Adrenal gland (tissue), 9 donors: ENCODE measurements at regions not wholly inside any gene's neighbourhood (a gene's known extent, or its start where the extent isn't known, plus 50 kb on each side); places are given as distances from the start of the nearest gene placed in this dataset.

ENCODE experiments used
- DNase-seq, 7 donors: peaks; one replicate each; pipeline ENCODE4 v3.0.0-alpha.2; 2019 to 2020
- H3K27ac ChIP-seq, 5 donors: fragments of 200-600 bp; sonication (generic) in 4 of 5; 1 replicate in 3 of 5; 2 replicates in 2 of 5; pipeline versions ENCODE4 v1.5.1 to v1.8.0; 2016 to 2020; ENCODE audit warnings: mild to moderate bottlenecking in 1 of 5
- H3K27me3 ChIP-seq: fragments of 200-600 bp; 2 replicates; pipeline ENCODE4 v1.8.0; 2021
- H3K36me3 ChIP-seq, 2 donors: fragments of 200-600 bp; replicated peaks in 1 of 2; 1 replicate in 1 of 2; 2 replicates in 1 of 2; pipeline versions ENCODE4 v1.5.1 to v1.8.0; 2018 to 2022
- H3K4me1 ChIP-seq, 2 donors: fragments of 200-600 bp; replicated peaks in 1 of 2; 1 replicate in 1 of 2; 2 replicates in 1 of 2; pipeline versions ENCODE4 v1.5.1 to v1.8.0; 2018 to 2021
- H3K4me3 ChIP-seq, 4 donors: fragments of 200-600 bp; sonication (generic) in 3 of 4; one replicate each; pipeline ENCODE4 v1.5.1; 2016 to 2018
- H3K9me3 ChIP-seq, 3 donors: fragments of 200-600 bp; sonication (generic) in 1 of 3; replicated peaks in 1 of 3; 1 replicate in 2 of 3; 2 replicates in 1 of 3; pipeline versions ENCODE4 v1.5.1 to v1.8.0; 2016 to 2021
- POLR2A ChIP-seq, 2 donors: fragments of 450-650 bp; IDR thresholded peaks; one replicate each; pipeline ENCODE4 v1.6.1; 2017; ENCODE audit warnings: antibody characterized with exemption in 2 of 2, mild to moderate bottlenecking in 2 of 2, moderate library complexity in 1 of 2
- WGBS, 4 donors: extraction: QIAGEN DNeasy Blood & Tissue Kit in 2 of 4; methylation state at CpG; one replicate each; pipeline versions ENCODE4 v1.1.5 to v1.1.7; 2013 to 2017; 5-methylcytosine and 5-hydroxymethylcytosine counted together
- intact Hi-C, 2 donors: fragments of 100-400 bp; cut with DNase I; formaldehyde crosslinking; loops; one replicate each; pipeline versions ENCODE4 v1.14.1 to v1.15.0; 2022 to 2023
- TF ChIP-seq, protein P1 (sequence below), 6 experiments: fragments of 450-650 bp in 4 of 6; fragments of 200-600 bp in 2 of 6; sonication (generic) in 1 of 6; IDR thresholded peaks; 1 replicate in 5 of 6; 2 replicates in 1 of 6; pipeline versions ENCODE4 v1.5.1 to v1.8.0; 2016 to 2021; ENCODE audit warnings: antibody characterized with exemption in 6 of 6, mild to moderate bottlenecking in 2 of 6, moderate library complexity in 1 of 6
- donor health status: healthy with polysubstance abuse.
- donor health status: Bipolar disorder and iron deficiency.
- donor health status: DM: yes; HTN: yes; CAD: no.
- donor health status: DM: no; HTN: no; CAD: no.
- donor health status: DM: no; HTN: no; CAD: no.

DNA sequence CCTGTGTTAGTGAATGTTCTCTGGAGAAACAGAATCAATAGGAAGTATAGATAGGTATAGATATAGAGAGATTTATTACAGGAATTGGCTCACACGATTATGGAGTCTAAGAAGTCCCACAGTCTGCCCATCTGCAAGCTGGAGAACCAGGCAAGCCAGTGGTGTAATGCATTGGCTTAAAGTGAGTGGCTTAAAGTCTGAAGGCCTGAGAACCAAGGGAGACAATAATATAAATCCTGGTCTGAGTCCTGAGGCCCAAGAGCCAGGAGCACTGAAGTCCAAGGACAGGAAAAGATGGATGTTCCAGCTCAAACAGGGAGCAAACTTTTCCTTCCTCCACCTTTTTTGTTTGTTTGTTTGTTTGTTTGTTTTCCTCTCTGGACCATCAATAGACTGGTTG is 131.2 kb upstream of the LRFN2 start:
- peaks cover 0 to 3% of the 10 kb centered on the region in 2 donors for H3K4me1 ChIP-seq
- no peaks in the 10 kb centered on the region for H3K9me3 ChIP-seq
- no peak for TF ChIP-seq POLR2A (IDR thresholded peaks at IDR 0.05)
- TF ChIP-seq, protein P1, sequence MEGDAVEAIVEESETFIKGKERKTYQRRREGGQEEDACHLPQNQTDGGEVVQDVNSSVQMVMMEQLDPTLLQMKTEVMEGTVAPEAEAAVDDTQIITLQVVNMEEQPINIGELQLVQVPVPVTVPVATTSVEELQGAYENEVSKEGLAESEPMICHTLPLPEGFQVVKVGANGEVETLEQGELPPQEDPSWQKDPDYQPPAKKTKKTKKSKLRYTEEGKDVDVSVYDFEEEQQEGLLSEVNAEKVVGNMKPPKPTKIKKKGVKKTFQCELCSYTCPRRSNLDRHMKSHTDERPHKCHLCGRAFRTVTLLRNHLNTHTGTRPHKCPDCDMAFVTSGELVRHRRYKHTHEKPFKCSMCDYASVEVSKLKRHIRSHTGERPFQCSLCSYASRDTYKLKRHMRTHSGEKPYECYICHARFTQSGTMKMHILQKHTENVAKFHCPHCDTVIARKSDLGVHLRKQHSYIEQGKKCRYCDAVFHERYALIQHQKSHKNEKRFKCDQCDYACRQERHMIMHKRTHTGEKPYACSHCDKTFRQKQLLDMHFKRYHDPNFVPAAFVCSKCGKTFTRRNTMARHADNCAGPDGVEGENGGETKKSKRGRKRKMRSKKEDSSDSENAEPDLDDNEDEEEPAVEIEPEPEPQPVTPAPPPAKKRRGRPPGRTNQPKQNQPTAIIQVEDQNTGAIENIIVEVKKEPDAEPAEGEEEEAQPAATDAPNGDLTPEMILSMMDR (IDR thresholded peaks at IDR 0.05) = no peak
- H3K4me3 ChIP-seq = no peak overlapping the region
- H3K36me3 ChIP-seq = no peaks in the 10 kb centered on the region
- no peaks in the 10 kb centered on the region for H3K27me3 ChIP-seq
- no peak overlapping the region for H3K27ac ChIP-seq
- no peak for DNase-seq
- WGBS, 4 donors = 65 to 88% (median 84%) methylated on average over 1 of the region's 1 CpG
- intact Hi-C loops = no loop called here

DNA sequence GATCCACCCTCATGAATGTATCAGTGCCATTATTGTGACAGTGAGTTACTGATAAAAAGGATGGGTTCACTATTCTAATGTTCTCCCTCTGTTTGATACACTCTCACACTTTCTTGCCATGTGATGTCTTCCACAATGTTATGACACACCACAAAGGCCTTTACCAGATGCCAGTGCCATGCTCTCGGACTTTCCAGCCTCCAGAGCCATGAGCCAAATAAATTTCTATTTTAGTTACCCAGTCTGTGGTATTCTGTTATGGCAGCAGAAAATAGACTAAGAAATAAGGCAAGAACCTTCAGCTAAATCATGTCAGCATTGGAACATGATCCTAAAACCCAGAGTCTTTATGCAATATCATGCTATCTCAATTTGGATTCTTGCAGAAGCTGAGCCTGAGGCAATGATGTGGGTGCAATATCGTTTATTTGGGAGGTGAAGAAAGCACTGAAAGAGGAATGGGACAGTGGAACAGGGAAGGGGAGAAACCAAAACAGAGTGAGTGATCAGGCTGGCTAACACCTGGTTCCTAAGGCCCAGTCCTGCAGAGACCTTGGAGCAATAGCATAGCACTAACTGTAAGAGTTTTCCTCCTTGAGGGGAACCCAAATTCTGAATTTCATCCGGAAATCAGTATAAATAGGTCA is 130.4 kb upstream of the LRFN2 start:
- 60 to 78% (median 70%) methylated on average over 3 of the region's 3 CpGs for WGBS, 4 donors
- Histone ChIP-seq H3K27ac (no peak overlapping the region), H3K36me3 (no peaks in the 10 kb centered on the region), H3K4me3 (no peak overlapping the region), H3K4me1 (peaks cover 0 to 3% of the 10 kb centered on the region in 2 donors), H3K27me3 (no peaks in the 10 kb centered on the region), H3K9me3 (no peaks in the 10 kb centered on the region)
- intact Hi-C loops = no loop called here
- DNase-seq = no peak
- TF ChIP-seq POLR2A (IDR thresholded peaks at IDR 0.05) = no peak
- TF ChIP-seq, protein P1 (IDR thresholded peaks at IDR 0.05) = no peak

DNA sequence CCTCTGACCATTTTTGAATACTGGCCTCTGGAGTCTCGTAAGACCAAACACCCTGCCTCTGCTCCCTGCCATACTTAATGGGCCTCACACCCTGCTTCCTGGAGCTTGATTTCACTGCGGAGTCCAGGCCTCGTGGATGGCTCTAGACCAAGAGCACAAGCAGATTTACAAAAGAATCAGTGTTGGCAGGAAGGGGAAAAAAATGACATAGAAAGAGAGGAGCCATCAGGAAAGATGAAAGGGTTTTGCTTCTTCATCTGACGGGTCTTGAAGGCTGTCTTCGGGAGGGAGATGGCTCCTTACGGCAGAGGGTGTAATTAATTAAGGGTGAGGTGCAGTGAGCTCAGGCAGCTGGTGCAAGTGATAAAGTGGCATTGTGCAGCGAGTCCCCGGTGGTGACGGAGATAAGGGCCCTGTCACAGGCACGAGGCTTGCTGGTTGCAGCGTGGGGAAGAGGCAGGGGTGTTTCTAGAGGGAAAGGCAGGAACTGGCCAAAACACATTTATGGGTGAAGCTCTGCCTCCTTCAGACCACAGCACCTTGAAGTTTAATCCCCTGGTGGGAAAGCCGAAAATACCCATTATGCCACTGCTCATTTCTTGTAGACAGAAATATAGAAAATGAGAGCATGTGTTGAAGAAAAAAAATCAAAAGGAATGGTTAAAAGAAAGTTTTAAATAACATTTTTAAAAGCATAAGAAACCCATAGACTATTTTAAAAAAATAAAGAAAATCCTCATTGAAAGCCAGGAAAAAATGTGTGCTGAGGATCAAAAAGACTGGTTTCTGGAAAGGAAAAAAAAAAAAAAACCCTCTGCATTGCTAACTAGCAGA is 128.6 kb upstream of the LRFN2 start:
- TF ChIP-seq, protein P1 (IDR thresholded peaks at IDR 0.05) = no peak
- no peak for TF ChIP-seq POLR2A (IDR thresholded peaks at IDR 0.05)

DNA sequence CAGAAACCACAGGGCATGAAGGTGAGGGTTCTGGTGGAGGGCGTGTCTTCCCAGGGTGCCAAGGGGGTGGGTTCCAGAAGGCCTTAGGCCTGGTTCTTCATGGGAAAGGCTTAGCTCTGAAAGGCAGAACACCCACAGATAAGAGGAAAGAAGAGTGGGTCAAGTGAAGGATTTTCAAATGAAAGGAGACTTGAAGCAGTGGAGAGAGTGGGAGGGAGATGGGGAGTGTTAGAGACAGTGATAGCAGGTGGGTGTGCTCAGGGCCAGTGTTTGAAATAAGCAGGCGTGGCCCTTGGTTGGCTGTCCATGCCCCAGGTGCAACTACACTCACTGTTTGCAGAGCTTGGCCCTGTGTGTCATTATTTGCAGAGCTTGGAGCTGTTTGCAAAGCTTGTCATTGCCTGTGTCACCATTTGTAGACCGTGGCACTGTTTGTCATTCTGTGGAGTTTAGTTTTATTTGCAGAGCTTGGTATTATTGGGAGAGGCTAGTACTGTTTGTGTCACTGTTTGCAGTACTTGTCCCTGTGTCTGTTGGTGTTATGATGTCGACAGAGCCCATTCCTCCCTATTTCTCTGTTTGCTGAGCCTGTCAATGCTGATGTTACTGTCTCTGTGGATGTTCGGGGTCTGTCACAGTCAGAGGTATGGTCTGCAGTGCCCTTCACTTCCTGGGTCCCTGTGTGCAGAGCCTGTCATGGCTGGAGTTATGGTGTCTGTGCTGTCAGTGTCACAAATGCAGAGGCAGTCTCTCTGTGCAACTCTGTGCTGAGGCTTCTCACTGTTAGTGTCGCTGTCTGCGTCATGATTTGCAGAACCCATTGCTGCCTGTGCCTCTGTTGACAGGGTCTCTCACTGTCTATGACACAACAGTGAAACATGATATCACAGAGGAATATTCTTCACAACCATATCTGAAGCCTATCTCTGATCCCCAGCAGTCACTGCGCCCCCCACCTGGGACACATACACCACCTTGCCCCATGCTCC is 127.7 kb upstream of the LRFN2 start:
- intact Hi-C loops = no loop called here

More for the DNA sequence above, 128.6 kb upstream of the LRFN2 start:
- Histone ChIP-seq H3K27me3 (no peaks in the 10 kb centered on the region), H3K36me3 (no peaks in the 10 kb centered on the region), H3K4me1 (peaks cover 0 to 3% of the 10 kb centered on the region in 2 donors), H3K4me3 (no peak overlapping the region), H3K27ac (no peak overlapping the region), H3K9me3 (no peaks in the 10 kb centered on the region)
- DNase-seq = no peak
- WGBS, 4 donors = 52 to 66% (median 57%) methylated on average over 12 of the region's 12 CpGs
- intact Hi-C loops = no loop called here

More for the DNA sequence above, 127.7 kb upstream of the LRFN2 start:
- H3K27ac ChIP-seq = no peak overlapping the region
- DNase-seq = no peak
- H3K36me3 ChIP-seq = no peaks in the 10 kb centered on the region
- H3K27me3 ChIP-seq = no peaks in the 10 kb centered on the region
- H3K4me1 ChIP-seq = peaks cover 0 to 3% of the 10 kb centered on the region in 2 donors
- WGBS, 4 donors = 91 to 94% (median 92%) methylated on average over 7 to 8 of the region's 8 CpGs
- no peak overlapping the region for H3K4me3 ChIP-seq
- TF ChIP-seq, protein P1 (IDR thresholded peaks at IDR 0.05) = no peak
- no peak for TF ChIP-seq POLR2A (IDR thresholded peaks at IDR 0.05)
- H3K9me3 ChIP-seq = no peaks in the 10 kb centered on the region
